ENCODE measurements at regions not wholly inside any gene's neighbourhood (a gene's known extent, or its start where the extent isn't known, plus 50 kb on each side); places are given as distances from the start of the nearest gene placed in this dataset.

GRCh38 chr1:38291336-38291735 lies 244.7 kb upstream of the POU3F1 start:
- TF ChIP-seq CTCF (IDR thresholded peaks at IDR 0.05; ENCODE audit: insufficient read depth, low read length, poor library complexity, severe bottlenecking): no peak
- no peak for TF ChIP-seq EZH2phosphoT487 (conservative IDR thresholded peaks at IDR 0.05; ENCODE audit: low read length)
